SK-N-MC (cell line): ENCODE measurements at regions not wholly inside any gene's neighbourhood (a gene's known extent, or its start where the extent isn't known, plus 50 kb on each side); places are given as distances from the start of the nearest gene placed in this dataset.

Experiments
- DNase-seq: peaks from one replicate; pipeline ENCODE4 v3.0.0-alpha.2; 2011; ENCODE audit warnings: low read depth, low spot score
- H3K27ac ChIP-seq: fragments of 200-600 bp; sonication (generic); 2 replicates; pipeline ENCODE4 v1.5.1; 2016; ENCODE audit warnings: mixed run types
- H3K36me3 ChIP-seq: fragments of 200-600 bp; sonication (generic); 2 replicates; pipeline ENCODE4 v1.6.1; 2017; ENCODE audit warnings: antibody characterized with exemption, low read length, mixed read lengths; ENCODE audit not compliant: insufficient read depth
- H3K4me3 ChIP-seq: fragments of 200-600 bp; sonication (generic); 2 replicates; pipeline ENCODE4 v1.5.1; 2016
- H3K9ac ChIP-seq: fragments of 200-600 bp; sonication (generic); 2 replicates; pipeline ENCODE4 v1.8.0; 2017; ENCODE audit warnings: mixed run types, mixed read lengths; ENCODE audit not compliant: insufficient read length
- H3K9me3 ChIP-seq: fragments of 200-600 bp; sonication (generic); 2 replicates; pipeline ENCODE4 v1.6.1; 2017; ENCODE audit warnings: low read depth, mild to moderate bottlenecking, antibody characterized with exemption, low read length, moderate library complexity, mixed read lengths
- EZH2 ChIP-seq: fragments of 200-600 bp; sonication (generic); IDR thresholded peaks from one replicate; pipeline ENCODE4 v1.6.1; 2017; ENCODE audit warnings: antibody characterized with exemption
- FOXP2 ChIP-seq: optimal IDR thresholded peaks from 2 replicates; pipeline ENCODE3; 2011; ENCODE audit warnings: mild to moderate bottlenecking, moderate library complexity; ENCODE audit not compliant: insufficient read depth; ENCODE audit errors: extremely low read length, control extremely low read depth
- POLR2AphosphoS5 ChIP-seq: IDR thresholded peaks from 2 replicates; pipeline ENCODE4 v1.6.1; 2012; ENCODE audit warnings: mild to moderate bottlenecking, low read depth, low read length, borderline replicate concordance

DNA sequence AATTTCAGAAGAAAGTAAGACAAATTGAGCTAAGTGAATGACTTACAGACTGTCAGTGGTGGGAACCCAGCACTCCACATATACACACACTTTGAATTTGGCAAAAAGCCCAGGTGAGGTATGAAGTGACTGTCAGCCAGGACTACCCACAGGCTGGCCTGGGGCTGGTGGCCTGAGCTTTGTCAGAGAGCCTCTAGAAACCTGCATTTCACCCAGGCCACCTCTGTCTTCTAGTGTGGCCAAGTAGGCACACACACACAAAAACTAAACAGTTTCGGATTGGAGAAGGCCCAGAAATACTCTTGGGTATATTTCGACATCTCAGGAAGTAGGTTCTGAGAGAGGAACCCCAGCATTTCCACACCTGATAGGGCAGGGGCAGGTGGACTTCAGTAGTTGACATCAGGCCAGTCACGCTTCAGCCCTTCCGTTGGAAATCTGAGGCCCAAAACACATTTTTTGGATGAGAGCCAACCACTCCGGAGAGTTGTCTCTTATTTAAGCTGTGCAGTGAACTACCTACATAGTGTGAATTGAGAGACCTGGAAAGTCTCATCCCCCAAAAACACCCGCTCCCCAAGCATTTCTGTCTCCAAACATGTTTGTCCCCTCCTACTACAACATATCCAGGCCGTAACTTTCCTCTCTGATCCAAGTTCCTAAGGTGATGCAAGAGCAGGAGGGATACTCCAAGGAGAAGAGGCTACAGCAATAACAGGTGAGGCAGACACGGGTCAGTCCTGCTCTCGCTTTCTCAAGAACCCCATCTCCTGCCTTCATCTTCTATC is 167.2 kb upstream of the PROX1 start:
- H3K9ac ChIP-seq = no peak overlapping the region
- no peak overlapping the region for H3K27ac ChIP-seq
- H3K9me3 ChIP-seq = no peaks in the 10 kb centered on the region
- TF ChIP-seq POLR2AphosphoS5 (no peak), FOXP2 (no peak), EZH2 (no peak)
- H3K36me3 ChIP-seq = no peaks in the 10 kb centered on the region
- no peak for DNase-seq
- H3K4me3 ChIP-seq = no peak overlapping the region

DNA sequence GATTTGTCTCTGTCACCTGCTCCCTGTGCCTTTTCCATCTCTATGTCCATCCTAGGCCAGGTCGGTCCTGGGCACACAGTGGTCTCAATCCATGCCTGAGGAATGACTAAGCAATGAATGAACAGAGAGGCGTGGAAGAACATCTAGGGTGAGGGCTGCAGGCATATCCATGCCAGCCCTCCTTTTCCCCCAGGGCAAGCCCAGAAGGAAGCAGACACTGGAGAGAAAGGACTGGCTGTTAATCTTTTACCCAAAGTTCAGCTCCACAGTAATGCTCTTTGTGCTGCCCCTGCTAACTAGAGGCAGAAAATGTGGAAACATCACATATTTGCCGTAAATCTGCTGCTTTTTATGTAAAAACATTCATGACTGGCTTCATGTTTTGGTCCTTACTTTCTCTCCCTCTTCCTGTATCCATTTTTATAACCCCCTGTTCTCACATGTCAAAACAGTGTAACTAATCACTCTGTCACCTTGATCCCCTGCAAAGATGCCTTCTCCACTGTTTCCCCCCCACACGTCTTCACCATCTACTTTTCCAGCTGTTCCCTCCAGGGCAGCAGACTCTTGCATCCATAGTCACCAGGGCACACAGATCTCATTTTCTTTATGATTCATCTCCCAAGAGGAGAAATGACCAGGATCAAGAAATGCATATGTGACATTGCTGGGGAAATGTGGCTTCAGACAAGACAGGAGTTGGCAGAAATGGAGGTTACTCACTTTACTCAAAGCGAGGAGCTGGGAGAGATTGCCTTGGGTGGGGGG is 166.4 kb upstream of the PROX1 start:
- TF ChIP-seq POLR2AphosphoS5 (no peak), EZH2 (no peak), FOXP2 (no peak)
- Histone ChIP-seq H3K9ac (no peak overlapping the region), H3K9me3 (no peaks in the 10 kb centered on the region), H3K27ac (no peak overlapping the region), H3K4me3 (no peak overlapping the region), H3K36me3 (no peaks in the 10 kb centered on the region)
- no peak for DNase-seq

DNA sequence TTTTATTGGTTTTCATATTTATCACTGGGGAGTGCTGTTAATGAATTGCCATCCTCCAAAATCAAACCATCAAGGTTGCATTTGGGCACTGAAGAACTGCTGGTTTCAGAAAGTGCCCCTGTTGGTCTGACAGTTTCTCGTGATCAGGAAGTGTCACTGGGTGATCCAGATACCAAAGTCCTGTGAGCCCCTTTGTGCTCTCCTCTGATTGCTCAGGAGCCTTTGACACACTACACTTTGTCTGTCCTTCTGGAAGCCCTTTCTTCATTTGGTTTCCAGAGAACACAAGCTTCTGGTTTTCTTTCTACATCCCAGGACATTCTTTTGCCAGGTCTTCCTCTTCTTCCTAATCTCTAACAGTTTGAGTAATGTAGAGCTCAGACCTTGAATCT is 165.8 kb upstream of the PROX1 start:
- TF ChIP-seq FOXP2 = no peak
- no peak for TF ChIP-seq POLR2AphosphoS5
- TF ChIP-seq EZH2 = no peak
- no peaks in the 10 kb centered on the region for H3K36me3 ChIP-seq
- no peak overlapping the region for H3K9ac ChIP-seq
- H3K4me3 ChIP-seq = no peak overlapping the region
- no peak for DNase-seq
- no peaks in the 10 kb centered on the region for H3K9me3 ChIP-seq
- H3K27ac ChIP-seq = no peak overlapping the region

DNA sequence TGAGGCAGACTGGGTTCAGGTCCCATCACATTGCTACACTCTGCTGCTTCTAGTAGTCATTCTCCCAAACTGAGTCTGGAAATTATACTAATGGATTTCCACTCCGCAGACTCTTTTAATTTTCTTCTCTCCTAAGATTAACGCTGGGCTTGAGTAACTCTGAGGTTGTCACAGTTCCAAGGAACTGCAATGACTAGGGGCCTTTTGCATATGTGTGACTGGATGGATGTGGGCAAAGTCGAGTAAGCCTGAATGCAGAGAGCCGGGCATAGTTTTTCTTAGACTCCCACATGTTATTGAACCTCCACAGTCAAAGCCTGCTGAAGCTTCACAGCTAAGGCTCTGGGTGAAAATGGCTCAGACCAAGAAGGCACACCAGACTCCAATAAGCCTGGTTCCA is 160.9 kb upstream of the PROX1 start:
- Histone ChIP-seq H3K9me3 (no peaks in the 10 kb centered on the region), H3K27ac (no peak overlapping the region), H3K4me3 (no peak overlapping the region), H3K9ac (no peak overlapping the region), H3K36me3 (no peaks in the 10 kb centered on the region)
- no peak for DNase-seq
- TF ChIP-seq POLR2AphosphoS5 = no peak
- TF ChIP-seq EZH2 = no peak
- TF ChIP-seq FOXP2 = no peak

DNA sequence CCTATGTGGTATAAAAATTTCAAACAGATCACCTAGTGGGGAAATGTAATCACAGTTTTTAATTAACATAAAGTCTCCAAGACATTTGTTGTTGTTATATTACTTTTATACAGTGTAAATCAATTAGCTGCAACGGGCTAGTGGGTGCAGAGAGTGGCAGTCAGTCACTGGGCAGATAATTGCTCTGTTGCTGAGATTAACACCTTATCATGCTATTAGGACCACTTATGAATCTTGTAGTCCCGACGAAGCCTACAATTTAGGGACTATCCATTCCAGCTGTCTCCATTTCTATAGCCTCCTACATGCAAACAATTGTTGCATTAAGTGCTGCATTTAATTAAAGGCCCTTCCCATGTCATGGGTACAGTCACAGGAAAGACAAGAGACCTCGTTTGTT is 158.9 kb upstream of the PROX1 start:
- TF ChIP-seq EZH2 (no peak), FOXP2 (no peak), POLR2AphosphoS5 (no peak)
- Histone ChIP-seq H3K9me3 (no peaks in the 10 kb centered on the region), H3K4me3 (no peak overlapping the region), H3K36me3 (no peaks in the 10 kb centered on the region), H3K27ac (no peak overlapping the region), H3K9ac (no peak overlapping the region)
- DNase-seq = no peak

DNA sequence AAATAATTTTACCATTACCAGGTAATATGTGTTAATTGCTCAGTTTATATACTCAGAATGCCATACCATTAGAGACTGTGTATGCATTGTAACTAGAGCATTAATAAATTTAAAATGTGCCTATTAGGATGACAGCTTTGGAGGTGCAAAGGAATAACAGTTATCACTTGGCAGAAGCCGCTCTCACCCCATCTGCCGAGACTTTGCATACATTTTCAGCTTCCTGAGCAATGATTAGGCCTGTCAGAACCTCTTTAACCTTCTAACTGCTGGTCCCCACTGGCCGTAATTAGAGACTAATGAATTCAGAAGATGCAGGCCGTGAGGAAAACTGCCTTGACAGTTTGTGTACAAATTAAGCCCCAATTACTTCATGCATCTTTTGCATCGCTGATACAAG is 158.0 kb upstream of the PROX1 start:
- TF ChIP-seq FOXP2 (no peak), POLR2AphosphoS5 (no peak), EZH2 (no peak)
- H3K36me3 ChIP-seq = no peaks in the 10 kb centered on the region
- no peak overlapping the region for H3K27ac ChIP-seq
- DNase-seq = no peak
- H3K9me3 ChIP-seq = no peaks in the 10 kb centered on the region
- H3K4me3 ChIP-seq = no peak overlapping the region
- H3K9ac ChIP-seq = no peak overlapping the region

DNA sequence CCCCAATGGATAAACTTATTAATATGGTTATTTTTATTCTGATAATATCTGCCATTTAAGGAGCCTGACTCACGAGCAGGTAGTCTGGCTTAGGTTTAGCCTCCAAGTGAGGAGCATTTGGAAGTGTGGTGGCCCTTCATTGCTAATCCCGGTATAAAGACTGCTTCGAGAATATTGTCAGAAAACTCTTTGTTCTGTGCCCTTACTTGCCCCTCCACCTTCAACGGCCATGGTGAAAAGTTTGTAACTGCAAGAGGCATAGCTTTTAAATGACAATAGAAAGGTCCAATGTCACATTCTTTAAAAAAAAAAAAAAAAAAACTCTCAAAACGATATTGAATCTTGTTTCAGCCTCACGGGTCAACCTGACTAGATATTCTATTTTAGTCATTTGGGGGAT is 157.4 kb upstream of the PROX1 start:
- H3K4me3 ChIP-seq = no peak overlapping the region
- no peaks in the 10 kb centered on the region for H3K9me3 ChIP-seq
- no peaks in the 10 kb centered on the region for H3K36me3 ChIP-seq
- H3K9ac ChIP-seq = no peak overlapping the region
- TF ChIP-seq POLR2AphosphoS5 (no peak), EZH2 (no peak), FOXP2 (no peak)
- H3K27ac ChIP-seq = no peak overlapping the region
- no peak for DNase-seq

DNA sequence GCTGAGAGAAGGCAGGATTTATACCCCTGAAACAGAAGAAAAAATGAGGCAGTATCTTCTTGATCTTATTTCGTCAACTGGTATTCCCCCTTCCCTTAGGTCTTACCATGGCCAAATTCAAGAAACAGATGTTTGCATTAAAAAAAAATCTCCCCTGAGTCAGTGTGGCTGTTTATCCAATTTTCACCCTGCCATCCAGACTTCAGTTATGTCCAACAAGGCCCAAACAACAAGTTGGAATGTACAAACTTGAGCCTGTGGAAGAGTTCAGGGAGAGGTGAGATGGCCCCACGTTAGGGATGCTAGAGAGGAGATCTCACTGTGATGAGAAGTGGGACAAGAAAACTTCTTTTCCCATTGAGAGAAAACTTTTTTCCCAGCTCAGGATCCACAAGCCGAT is 147.2 kb upstream of the PROX1 start:
- DNase-seq = no peak
- no peak overlapping the region for H3K9ac ChIP-seq
- H3K4me3 ChIP-seq = no peak overlapping the region
- no peak overlapping the region for H3K27ac ChIP-seq
- H3K9me3 ChIP-seq = no peaks in the 10 kb centered on the region
- H3K36me3 ChIP-seq = no peaks in the 10 kb centered on the region
- TF ChIP-seq FOXP2 = no peak
- no peak for TF ChIP-seq EZH2
- TF ChIP-seq POLR2AphosphoS5 = no peak
